HFFc6 (cell line): ENCODE measurements at regions not wholly inside any gene's neighbourhood (a gene's known extent, or its start where the extent isn't known, plus 50 kb on each side); places are given as distances from the start of the nearest gene placed in this dataset.

Experiments used
- DNase-seq: peaks from one replicate; pipeline ENCODE4 v3.0.0-alpha.2; 2018
- H3K27ac Mint-ChIP-seq: 2 replicates; pipeline ENCODE4 v1.8.0; 2020; ENCODE audit warnings: mild to moderate bottlenecking, mixed read lengths
- H3K27me3 Mint-ChIP-seq: 2 replicates; pipeline ENCODE4 v1.8.0; 2021; ENCODE audit warnings: mild to moderate bottlenecking, moderate library complexity, mixed read lengths; ENCODE audit not compliant: insufficient read depth
- H3K36me3 Mint-ChIP-seq: 2 replicates; pipeline ENCODE4 v1.8.0; 2021; ENCODE audit warnings: low read depth, mixed read lengths
- H3K4me1 Mint-ChIP-seq: 2 replicates; pipeline ENCODE4 v1.8.0; 2020; ENCODE audit warnings: low read depth, mixed read lengths
- H3K4me3 Mint-ChIP-seq: 2 replicates; pipeline ENCODE4 v1.8.0; 2020; ENCODE audit warnings: mild to moderate bottlenecking, moderate library complexity, mixed read lengths
- H3K9me3 Mint-ChIP-seq: 2 replicates; pipeline ENCODE4 v1.8.0; 2020; ENCODE audit warnings: mild to moderate bottlenecking, mixed read lengths
- TF ChIP-seq, protein P1 (sequence below): fragments of 200-600 bp; sonication (generic); IDR thresholded peaks from 2 replicates; pipeline ENCODE4 v1.5.0; 2021; ENCODE audit warnings: antibody characterized with exemption, mild to moderate bottlenecking

DNA sequence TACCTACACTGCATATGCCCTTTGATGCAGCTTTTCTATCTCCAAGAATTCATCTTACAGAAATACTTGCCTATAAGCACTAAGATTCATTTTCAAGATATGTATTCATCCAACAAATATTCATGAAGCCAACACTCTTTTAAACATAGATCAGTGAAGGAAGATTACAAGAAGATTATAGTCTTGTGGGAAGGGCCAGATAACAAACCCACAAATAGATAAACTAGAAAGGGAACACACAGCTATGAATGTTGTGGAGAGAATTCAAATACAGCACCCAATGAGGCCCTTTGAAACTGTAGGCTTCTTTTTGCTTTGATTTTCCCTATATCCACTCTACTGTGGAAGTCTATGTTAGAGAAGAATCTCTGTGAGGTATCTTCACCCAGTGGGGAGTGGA, 186.7 kb upstream of the RBMS1 start:
- TF ChIP-seq, protein P1, sequence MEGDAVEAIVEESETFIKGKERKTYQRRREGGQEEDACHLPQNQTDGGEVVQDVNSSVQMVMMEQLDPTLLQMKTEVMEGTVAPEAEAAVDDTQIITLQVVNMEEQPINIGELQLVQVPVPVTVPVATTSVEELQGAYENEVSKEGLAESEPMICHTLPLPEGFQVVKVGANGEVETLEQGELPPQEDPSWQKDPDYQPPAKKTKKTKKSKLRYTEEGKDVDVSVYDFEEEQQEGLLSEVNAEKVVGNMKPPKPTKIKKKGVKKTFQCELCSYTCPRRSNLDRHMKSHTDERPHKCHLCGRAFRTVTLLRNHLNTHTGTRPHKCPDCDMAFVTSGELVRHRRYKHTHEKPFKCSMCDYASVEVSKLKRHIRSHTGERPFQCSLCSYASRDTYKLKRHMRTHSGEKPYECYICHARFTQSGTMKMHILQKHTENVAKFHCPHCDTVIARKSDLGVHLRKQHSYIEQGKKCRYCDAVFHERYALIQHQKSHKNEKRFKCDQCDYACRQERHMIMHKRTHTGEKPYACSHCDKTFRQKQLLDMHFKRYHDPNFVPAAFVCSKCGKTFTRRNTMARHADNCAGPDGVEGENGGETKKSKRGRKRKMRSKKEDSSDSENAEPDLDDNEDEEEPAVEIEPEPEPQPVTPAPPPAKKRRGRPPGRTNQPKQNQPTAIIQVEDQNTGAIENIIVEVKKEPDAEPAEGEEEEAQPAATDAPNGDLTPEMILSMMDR, result no peak
- Mint-ChIP-seq H3K9me3 (no peaks in the 10 kb centered on the region), H3K4me3 (no peak overlapping the region), H3K27ac (no peak overlapping the region), H3K27me3 (no peaks in the 10 kb centered on the region; the same call in 1 of the 2 replicates), H3K36me3 (0 out of 2 replicates have a peak, but pooled peaks cover 4% of the 10 kb centered on the region), H3K4me1 (peaks cover 6% of the 10 kb centered on the region)
- no peak for DNase-seq

DNA sequence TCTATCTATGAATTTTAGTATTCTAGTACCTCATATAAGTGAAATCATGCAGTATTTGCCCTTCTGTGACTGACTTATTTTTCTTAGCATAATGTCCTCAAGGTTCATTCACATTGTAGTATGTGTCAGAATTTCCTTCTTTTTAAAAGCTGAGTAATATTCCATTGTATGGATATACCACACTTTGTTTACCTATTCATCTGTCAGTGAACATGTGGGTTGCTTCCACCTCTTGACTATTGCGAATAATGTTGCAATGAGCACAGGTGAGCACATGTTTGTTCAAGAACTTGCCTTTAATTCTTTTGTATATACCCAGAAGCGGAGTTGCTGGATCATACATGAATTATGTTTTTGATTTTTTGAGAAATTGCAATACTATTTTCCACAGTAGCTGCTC, 187.4 kb upstream of the RBMS1 start:
- TF ChIP-seq, protein P1, result no peak
- no peaks in the 10 kb centered on the region for H3K9me3 Mint-ChIP-seq
- no peak overlapping the region for H3K4me3 Mint-ChIP-seq
- no peak for DNase-seq
- no peaks in the 10 kb centered on the region; the same call in 1 of the 2 replicates for H3K27me3 Mint-ChIP-seq
- no peak overlapping the region for H3K27ac Mint-ChIP-seq
- H3K4me1 Mint-ChIP-seq, result peaks cover 6% of the 10 kb centered on the region
- 0 out of 2 replicates have a peak, but pooled peaks cover 4% of the 10 kb centered on the region for H3K36me3 Mint-ChIP-seq

DNA sequence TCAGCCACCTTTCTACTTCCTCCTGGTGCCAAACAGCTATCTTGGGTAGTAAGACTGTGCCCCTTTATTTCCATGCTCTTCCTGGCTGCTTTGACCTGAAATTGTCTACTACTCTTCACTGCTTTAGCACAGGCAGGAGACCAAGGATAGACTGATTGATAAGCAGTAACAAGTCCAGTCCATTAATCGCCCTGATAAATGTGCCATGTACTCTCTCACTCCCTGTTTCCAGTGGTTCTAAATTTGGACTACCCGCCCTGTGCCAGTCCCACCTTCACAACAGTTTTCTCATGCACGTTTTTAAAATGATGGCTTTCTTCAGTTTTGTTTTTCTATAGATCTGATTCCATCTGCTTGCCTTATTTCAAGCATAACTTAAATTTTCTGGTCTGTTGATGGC, 189.6 kb upstream of the RBMS1 start:
- TF ChIP-seq, protein P1, result no peak
- Mint-ChIP-seq H3K4me1 (peaks cover 6% of the 10 kb centered on the region), H3K4me3 (no peak overlapping the region), H3K27ac (no peak overlapping the region), H3K36me3 (0 out of 2 replicates have a peak, but pooled peaks cover 4% of the 10 kb centered on the region), H3K27me3 (no peaks in the 10 kb centered on the region; the same call in none of the 2 replicates), H3K9me3 (no peaks in the 10 kb centered on the region)
- no peak for DNase-seq

DNA sequence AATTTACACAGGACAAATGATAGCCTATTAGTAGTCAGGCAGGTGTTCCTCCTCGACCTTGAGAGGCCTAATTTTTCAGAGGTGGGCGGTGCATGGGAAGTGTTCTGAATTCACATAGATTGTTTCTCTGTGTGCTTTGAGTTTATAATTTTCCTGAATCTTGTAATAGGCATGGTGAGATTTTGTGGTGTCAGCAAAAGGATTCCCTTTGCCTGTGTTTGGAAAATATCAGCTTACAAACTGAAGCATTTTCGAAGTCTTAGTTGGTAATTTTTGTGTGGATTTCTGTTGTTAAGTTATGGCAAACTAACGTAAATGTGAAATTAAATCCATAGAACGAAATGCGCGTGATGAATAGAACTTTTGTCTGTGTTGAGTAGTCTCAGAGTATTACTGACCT, 194.0 kb upstream of the RBMS1 start:
- Mint-ChIP-seq H3K36me3 (0 out of 2 replicates have a peak, but pooled peaks cover 4% of the 10 kb centered on the region), H3K9me3 (no peaks in the 10 kb centered on the region), H3K4me3 (no peak overlapping the region), H3K27me3 (no peaks in the 10 kb centered on the region; the same call in none of the 2 replicates), H3K4me1 (no peaks in the 10 kb centered on the region), H3K27ac (no peak overlapping the region)
- DNase-seq, result no peak
- TF ChIP-seq, protein P1, result no peak

DNA sequence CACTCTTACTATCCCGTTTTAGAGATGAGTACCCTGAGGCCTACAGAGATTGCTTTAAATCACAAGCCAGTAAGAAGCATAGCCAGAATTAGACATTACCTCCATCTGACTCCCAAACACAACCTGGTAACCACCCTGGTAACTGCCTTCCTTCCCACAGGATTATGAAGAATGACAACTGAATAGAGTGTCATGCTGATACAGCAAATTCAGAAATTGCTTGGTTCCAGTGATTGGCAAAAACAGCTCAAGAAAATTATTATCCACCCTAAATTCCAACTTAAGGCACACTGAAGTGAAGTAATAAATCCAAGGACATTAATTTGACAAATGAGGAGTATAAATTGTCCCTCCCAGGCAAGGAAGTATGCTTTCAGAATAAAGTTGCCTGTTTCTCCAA, 195.8 kb upstream of the RBMS1 start:
- no peaks in the 10 kb centered on the region for H3K4me1 Mint-ChIP-seq
- no peak for DNase-seq
- H3K27ac Mint-ChIP-seq, result no peak overlapping the region
- no peaks in the 10 kb centered on the region; the same call in none of the 2 replicates for H3K27me3 Mint-ChIP-seq
- no peaks in the 10 kb centered on the region for H3K36me3 Mint-ChIP-seq
- no peaks in the 10 kb centered on the region for H3K9me3 Mint-ChIP-seq
- H3K4me3 Mint-ChIP-seq, result no peak overlapping the region
- TF ChIP-seq, protein P1, result no peak

DNA sequence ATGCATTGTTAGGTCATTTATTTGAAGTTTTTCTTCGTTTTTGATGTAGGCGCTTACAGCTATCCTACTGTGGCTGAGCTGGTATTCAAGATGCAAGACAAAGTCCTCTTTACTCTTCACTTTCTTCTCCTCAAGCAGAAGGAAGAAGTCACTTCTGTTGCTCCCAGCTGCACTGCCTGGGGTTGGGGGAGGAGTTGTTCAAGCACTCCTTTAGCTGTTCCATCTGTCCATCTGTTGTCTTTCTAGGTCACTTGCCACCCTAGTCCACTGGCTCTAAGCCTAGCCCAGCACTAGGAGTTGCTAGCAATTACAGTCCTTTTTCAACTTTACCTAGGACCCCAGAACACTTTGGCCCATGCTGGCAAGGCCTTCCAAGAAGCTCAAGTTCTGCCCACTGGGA, 200.6 kb upstream of the RBMS1 start:
- H3K27ac Mint-ChIP-seq, result no peak overlapping the region
- TF ChIP-seq, protein P1, result no peak
- no peak for DNase-seq
- peaks cover 4% of the 10 kb centered on the region for H3K4me1 Mint-ChIP-seq
- H3K27me3 Mint-ChIP-seq, result no peaks in the 10 kb centered on the region; the same call in 1 of the 2 replicates
- H3K4me3 Mint-ChIP-seq, result no peak overlapping the region
- H3K36me3 Mint-ChIP-seq, result no peaks in the 10 kb centered on the region
- H3K9me3 Mint-ChIP-seq, result no peaks in the 10 kb centered on the region
